GM12873 (cell line): ENCODE measurements at regions not wholly inside any gene's neighbourhood (a gene's known extent, or its start where the extent isn't known, plus 50 kb on each side); places are given as distances from the start of the nearest gene placed in this dataset.

Experiments used
- TF ChIP-seq, protein P1 (sequence below): IDR thresholded peaks from 2 replicates; pipeline ENCODE4 v1.5.1; 2012; ENCODE audit warnings: low read depth, mild to moderate bottlenecking, moderate library complexity, low read length, control low read depth; ENCODE audit not compliant: insufficient read depth; ENCODE audit errors: missing control alignments

GRCh38 chr5:56587381-56588130 lies 227.8 kb upstream of the MAP3K1 start:
- TF ChIP-seq, protein P1, sequence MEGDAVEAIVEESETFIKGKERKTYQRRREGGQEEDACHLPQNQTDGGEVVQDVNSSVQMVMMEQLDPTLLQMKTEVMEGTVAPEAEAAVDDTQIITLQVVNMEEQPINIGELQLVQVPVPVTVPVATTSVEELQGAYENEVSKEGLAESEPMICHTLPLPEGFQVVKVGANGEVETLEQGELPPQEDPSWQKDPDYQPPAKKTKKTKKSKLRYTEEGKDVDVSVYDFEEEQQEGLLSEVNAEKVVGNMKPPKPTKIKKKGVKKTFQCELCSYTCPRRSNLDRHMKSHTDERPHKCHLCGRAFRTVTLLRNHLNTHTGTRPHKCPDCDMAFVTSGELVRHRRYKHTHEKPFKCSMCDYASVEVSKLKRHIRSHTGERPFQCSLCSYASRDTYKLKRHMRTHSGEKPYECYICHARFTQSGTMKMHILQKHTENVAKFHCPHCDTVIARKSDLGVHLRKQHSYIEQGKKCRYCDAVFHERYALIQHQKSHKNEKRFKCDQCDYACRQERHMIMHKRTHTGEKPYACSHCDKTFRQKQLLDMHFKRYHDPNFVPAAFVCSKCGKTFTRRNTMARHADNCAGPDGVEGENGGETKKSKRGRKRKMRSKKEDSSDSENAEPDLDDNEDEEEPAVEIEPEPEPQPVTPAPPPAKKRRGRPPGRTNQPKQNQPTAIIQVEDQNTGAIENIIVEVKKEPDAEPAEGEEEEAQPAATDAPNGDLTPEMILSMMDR = no peak

- TF ChIP-seq, protein P1 = no peak
Observed at GRCh38 chr5:56585999-56586691, 229.2 kb upstream of the MAP3K1 start.

DNA sequence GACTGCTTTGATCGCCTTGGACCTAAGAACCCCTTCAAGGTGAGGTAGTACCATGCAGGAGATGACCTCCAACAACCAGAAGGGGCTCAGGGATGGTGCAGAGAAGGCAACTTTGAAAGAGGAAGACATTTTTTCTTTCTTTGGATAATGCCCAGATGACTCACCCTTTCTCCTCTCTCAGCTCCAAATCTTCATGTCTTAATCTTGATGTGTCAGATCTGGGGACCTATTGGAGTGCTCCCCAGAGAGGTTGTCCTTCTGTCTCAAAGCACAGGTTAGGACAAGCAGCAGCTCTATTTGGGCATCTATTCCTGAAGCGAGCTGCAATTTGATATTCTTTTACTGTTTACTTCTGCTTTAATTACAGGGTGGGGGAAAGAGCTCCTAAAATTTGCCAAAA lies 229.9 kb upstream of the MAP3K1 start:
- TF ChIP-seq, protein P1 = no peak

GRCh38 chr5:56581426-56581825 lies 233.9 kb upstream of the MAP3K1 start:
- TF ChIP-seq, protein P1 = no peak

DNA sequence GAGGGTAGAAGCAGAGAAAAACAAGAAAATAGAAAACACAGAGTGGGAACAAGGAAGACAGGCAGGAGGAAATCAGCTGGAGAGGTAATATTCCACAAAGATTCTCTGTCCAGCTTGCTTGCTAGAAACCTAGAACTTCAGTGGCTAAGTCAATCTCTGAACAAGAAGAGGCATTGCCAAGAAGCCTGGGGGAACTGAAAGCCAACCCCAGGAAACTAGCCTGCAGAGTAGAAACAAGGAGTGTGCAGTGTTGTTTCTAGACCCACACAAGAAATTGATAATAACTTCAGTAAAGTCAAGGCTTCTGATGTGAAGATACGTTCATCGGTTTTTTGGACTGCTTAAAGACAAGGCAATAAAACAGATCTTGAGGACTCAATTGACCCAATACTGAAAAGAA lies 234.5 kb upstream of the MAP3K1 start:
- TF ChIP-seq, protein P1 = no peak

GRCh38 chr5:56575821-56576220 lies 239.5 kb upstream of the MAP3K1 start:
- TF ChIP-seq, protein P1 = no peak

DNA sequence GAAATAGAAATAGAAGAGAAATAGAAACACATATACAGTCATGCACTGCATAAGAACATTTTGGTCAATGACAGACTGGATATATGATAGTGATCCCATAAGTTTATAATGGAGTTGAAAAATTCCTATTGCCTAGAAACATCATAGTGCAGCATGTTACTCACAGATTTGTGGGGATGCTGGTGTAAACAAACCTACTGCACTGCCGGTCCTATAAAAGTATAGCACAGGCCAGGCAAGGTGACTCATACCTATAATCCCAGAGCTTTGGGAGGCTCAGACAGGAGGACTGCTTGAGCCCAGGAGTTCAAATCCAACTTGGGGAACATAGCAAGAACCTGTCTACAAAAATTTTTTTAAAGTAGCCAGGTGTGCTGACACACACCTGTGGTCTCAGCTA lies 240.6 kb upstream of the MAP3K1 start:
- TF ChIP-seq, protein P1 = no peak
